H1 (cell line): ENCODE measurements at regions not wholly inside any gene's neighbourhood (a gene's known extent, or its start where the extent isn't known, plus 50 kb on each side); places are given as distances from the start of the nearest gene placed in this dataset.

Experiments
- CTCF ChIA-PET: fragments of 300-600 bp; sonication (Branson Sonifier 250); formaldehyde crosslinking; loops from one replicate; lab custom pipeline; 2021; ENCODE audit not compliant: partially characterized antibody; lab: Charles Lee
- POLR2A ChIA-PET: fragments of 300-600 bp; sonication (Branson Sonifier 250); formaldehyde crosslinking; loops from one replicate; lab custom pipeline; 2021; ENCODE audit warnings: inconsistent platforms; ENCODE audit not compliant: partially characterized antibody; lab: Charles Lee
- DNase-seq, 2 experiments: peaks; one replicate each; pipeline versions ENCODE4 v3.0.0 to v3.0.0-alpha.2; 2010 to 2022; ENCODE audit warnings: low spot score in 2 of 2, low read depth in 1 of 2, mixed read lengths in 1 of 2
- FAIRE-seq: peaks from 2 replicates; lab custom pipeline; 2011; peaks lifted over from hg19 to GRCh38; lab: Jason Lieb, UNC
- H2AFZ ChIP-seq: 2 replicates; pipeline ENCODE4 v1.8.1; 2012; ENCODE audit warnings: low read length, inconsistent platforms
- H2AK5ac ChIP-seq: 2 replicates; pipeline ENCODE4 v1.6.1; 2013; ENCODE audit warnings: low read depth, low read length
- H2BK120ac ChIP-seq: replicated peaks from 2 replicates; pipeline ENCODE3; 2013; ENCODE audit warnings: low read depth, low read length, inconsistent platforms
- H2BK12ac ChIP-seq: 2 replicates; pipeline ENCODE4 v1.6.1; 2013; ENCODE audit warnings: low read depth, low read length
- H2BK15ac ChIP-seq: 2 replicates; pipeline ENCODE4 v1.6.1; 2013; ENCODE audit warnings: low read length
- H2BK20ac ChIP-seq: 2 replicates; pipeline ENCODE4 v1.6.1; 2013; ENCODE audit warnings: low read length
- H2BK5ac ChIP-seq: 2 replicates; pipeline ENCODE4 v1.6.1; 2013; ENCODE audit warnings: low read depth, low read length
- H3K14ac ChIP-seq: 2 replicates; pipeline ENCODE4 v1.6.1; 2013; ENCODE audit warnings: inconsistent platforms; ENCODE audit not compliant: insufficient read length
- H3K18ac ChIP-seq: 2 replicates; pipeline ENCODE4 v1.6.1; 2013; ENCODE audit warnings: low read length; ENCODE audit errors: extremely low read depth
- H3K23ac ChIP-seq: 2 replicates; pipeline ENCODE4 v1.6.1; 2013; ENCODE audit warnings: inconsistent platforms; ENCODE audit not compliant: insufficient read length
- H3K23me2 ChIP-seq: 2 replicates; pipeline ENCODE4 v1.6.1; 2013; ENCODE audit warnings: low read depth, low read length
- H3K27ac ChIP-seq: 2 replicates; pipeline ENCODE4 v1.6.1; 2011; ENCODE audit warnings: low read depth, low read length, inconsistent platforms
- H3K27me3 ChIP-seq, 4 experiments: replicated peaks in 1 of 4; 1 replicate in 1 of 4; 2 replicates in 3 of 4; pipeline versions ENCODE4 v1.6.1 to v1.8.1; 2011 to 2013; ENCODE audit warnings: low read length in 3 of 4, mild to moderate bottlenecking in 3 of 4, inconsistent platforms in 2 of 4, mixed read lengths in 2 of 4, moderate library complexity in 1 of 4; ENCODE audit not compliant: control insufficient read depth in 3 of 4, insufficient read depth in 3 of 4; ENCODE audit errors: extremely low read depth in 1 of 4
- H3K36me3 ChIP-seq, 4 experiments: 2 replicates each; pipeline versions ENCODE4 v1.6.1 to v1.8.1; 2011 to 2013; ENCODE audit warnings: mild to moderate bottlenecking in 4 of 4, low read length in 3 of 4, moderate library complexity in 2 of 4, control low read depth in 1 of 4, inconsistent platforms in 1 of 4; ENCODE audit not compliant: insufficient read depth in 4 of 4, control insufficient read depth in 2 of 4
- H3K4ac ChIP-seq: replicated peaks from 2 replicates; pipeline ENCODE3; 2013; ENCODE audit warnings: low read length, low read depth, mixed read lengths, inconsistent platforms; ENCODE audit not compliant: insufficient read length
- H3K4me1 ChIP-seq, 4 experiments: replicated peaks in 1 of 4; 1 replicate in 1 of 4; 2 replicates in 3 of 4; pipeline versions ENCODE4 v1.6.1 to v1.8.1; 2011 to 2013; ENCODE audit warnings: low read length in 3 of 4, inconsistent platforms in 2 of 4, mixed read lengths in 1 of 4; ENCODE audit not compliant: insufficient read depth in 4 of 4, control insufficient read depth in 3 of 4
- H3K4me2 ChIP-seq, 2 experiments: 2 replicates each; pipeline versions ENCODE4 v1.6.1 to v1.8.1; 2011 to 2013; ENCODE audit warnings: low read depth in 2 of 2, low read length in 2 of 2, control low read depth in 1 of 2, inconsistent platforms in 1 of 2, mild to moderate bottlenecking in 1 of 2; ENCODE audit not compliant: insufficient read depth in 1 of 2
- H3K4me3 ChIP-seq, 4 experiments: fragments of 200-600, 300-600 bp in 1 of 4; sonication (generic), shearing (Covaris generic), sonication (Bioruptor Twin) in 1 of 4; 2 replicates each; pipeline versions ENCODE4 v1.5.1 to v1.8.1; 2011 to 2016; ENCODE audit warnings: low read length in 4 of 4, low read depth in 3 of 4, control low read depth in 2 of 4, inconsistent platforms in 2 of 4, mild to moderate bottlenecking in 2 of 4, mixed read lengths in 1 of 4, moderate library complexity in 1 of 4; ENCODE audit not compliant: insufficient read depth in 2 of 4; ENCODE audit errors: extremely low read depth in 1 of 4
- H3K56ac ChIP-seq: replicated peaks from 2 replicates; pipeline ENCODE3; 2013; ENCODE audit warnings: low read depth, mild to moderate bottlenecking, mixed read lengths, low read length, inconsistent platforms; ENCODE audit not compliant: insufficient read length
- H3K79me1 ChIP-seq: 2 replicates; pipeline ENCODE4 v1.6.1; 2013; ENCODE audit warnings: low read depth, low read length, control low read depth
- H3K79me2 ChIP-seq, 2 experiments: 2 replicates each; pipeline versions ENCODE4 v1.6.1 to v1.8.1; 2012 to 2013; ENCODE audit warnings: low read length in 2 of 2, mild to moderate bottlenecking in 2 of 2, inconsistent platforms in 1 of 2; ENCODE audit not compliant: insufficient read depth in 2 of 2, control insufficient read depth in 1 of 2
- H3K9ac ChIP-seq, 4 experiments: replicated peaks in 1 of 4; 1 replicate in 1 of 4; 2 replicates in 3 of 4; pipeline versions ENCODE4 v1.6.1 to v1.8.1; 2011 to 2013; ENCODE audit warnings: low read depth in 3 of 4, low read length in 3 of 4, control low read depth in 2 of 4, mild to moderate bottlenecking in 2 of 4, moderate library complexity in 2 of 4, inconsistent platforms in 1 of 4; ENCODE audit errors: extremely low read depth in 1 of 4
- H3K9me3 ChIP-seq, 2 experiments: 2 replicates each; pipeline versions ENCODE4 v1.6.1 to v1.8.1; 2012 to 2013; ENCODE audit warnings: mild to moderate bottlenecking in 2 of 2, moderate library complexity in 2 of 2, control low read depth in 1 of 2, inconsistent platforms in 1 of 2, low read depth in 1 of 2, low read length in 1 of 2, mixed read lengths in 1 of 2; ENCODE audit not compliant: insufficient read depth in 2 of 2
- H4K20me1 ChIP-seq, 2 experiments: replicated peaks in 1 of 2; 2 replicates each; pipeline versions ENCODE3 to v1.8.1; 2011 to 2013; ENCODE audit warnings: inconsistent platforms in 2 of 2, low read length in 2 of 2, mild to moderate bottlenecking in 1 of 2; ENCODE audit not compliant: insufficient read depth in 2 of 2, control insufficient read depth in 1 of 2
- H4K5ac ChIP-seq: 2 replicates; pipeline ENCODE4 v1.6.1; 2013; ENCODE audit warnings: low read length, low read depth, mixed read lengths, inconsistent platforms; ENCODE audit not compliant: insufficient read length
- H4K8ac ChIP-seq: 2 replicates; pipeline ENCODE4 v1.8.0; 2013; ENCODE audit warnings: mild to moderate bottlenecking, moderate library complexity, low read length, inconsistent platforms; ENCODE audit not compliant: insufficient read depth; ENCODE audit errors: extremely low read depth
- H4K91ac ChIP-seq: replicated peaks from 2 replicates; pipeline ENCODE3; 2013; ENCODE audit warnings: low read length, mixed read lengths, inconsistent platforms; ENCODE audit not compliant: insufficient read length
- CTCF ChIP-seq, 3 experiments: IDR thresholded peaks; 1 replicate in 2 of 3; 2 replicates in 1 of 3; pipeline versions ENCODE4 v1.5.1 to v1.6.1; 2011; ENCODE audit warnings: low read length in 3 of 3, mild to moderate bottlenecking in 3 of 3, inconsistent platforms in 2 of 3, low read depth in 1 of 3, moderate library complexity in 1 of 3; ENCODE audit not compliant: insufficient read depth in 1 of 3; ENCODE audit errors: control extremely low read depth in 1 of 3
- RAD21 ChIP-seq, 2 experiments: IDR thresholded peaks in 1 of 2; conservative IDR thresholded peaks in 1 of 2; 2 replicates each; pipeline ENCODE4 v1.6.1; 2011; ENCODE audit warnings: low read depth in 2 of 2, low read length in 2 of 2, improper control_type of control experiment in 1 of 2, inconsistent platforms in 1 of 2, mild to moderate bottlenecking in 1 of 2, moderate library complexity in 1 of 2
- SP1 ChIP-seq: IDR thresholded peaks from 2 replicates; pipeline ENCODE4 v1.6.1; 2011; ENCODE audit warnings: low read depth, low read length
- SRF ChIP-seq: IDR thresholded peaks from 2 replicates; pipeline ENCODE4 v1.6.1; 2011; ENCODE audit warnings: mild to moderate bottlenecking, low read depth, low read length, moderate library complexity
- TAF1 ChIP-seq: IDR thresholded peaks from 2 replicates; pipeline ENCODE4 v1.6.1; 2011; ENCODE audit warnings: mild to moderate bottlenecking, low read depth, low read length
- YY1 ChIP-seq: IDR thresholded peaks from 2 replicates; pipeline ENCODE4 v1.6.1; 2011; ENCODE audit warnings: low read depth, mild to moderate bottlenecking, low read length
- ZNF274 ChIP-seq: IDR thresholded peaks from 2 replicates; pipeline ENCODE4 v1.7.0; 2012; ENCODE audit warnings: low read length, borderline replicate concordance; ENCODE audit errors: extremely low read depth
- WGBS, 2 experiments: shearing (Covaris generic) in 1 of 2; methylation state at CpG; one replicate each; pipeline versions ENCODE4 v1.1.6 to v1.1.7; 2013 to 2015; ENCODE audit warnings: low lambda C conversion rate in 2 of 2, mixed read lengths in 2 of 2, inconsistent platforms in 1 of 2, low coverage in 1 of 2, missing lambda C conversion rate in 1 of 2; ENCODE audit not compliant: insufficient replicate concordance in 2 of 2, insufficient coverage in 1 of 2, insufficient read length in 1 of 2; ENCODE audit errors: extremely low coverage in 1 of 2, missing lambda C conversion rate in 1 of 2; 5-methylcytosine and 5-hydroxymethylcytosine counted together

- Histone ChIP-seq H3K27me3 (no peaks in the 10 kb centered on the region), H2BK20ac (no peak overlapping the region), H3K9me3 (no peaks in the 10 kb centered on the region), H2BK12ac (no peak overlapping the region), H3K4me1 (no peaks in the 10 kb centered on the region), H3K56ac (no peak overlapping the region), H2BK5ac (no peak overlapping the region), H3K27ac (no peak overlapping the region), H3K4me2 (no peak overlapping the region), H2BK120ac (no peak overlapping the region), H3K9ac (no peak overlapping the region), H3K23ac (no peak overlapping the region), H4K5ac (no peak overlapping the region), H2AK5ac (no peak overlapping the region), H4K91ac (no peak overlapping the region), H3K23me2 (no peaks in the 10 kb centered on the region; the same call in 1 of the 2 replicates), H3K79me1 (no peaks in the 10 kb centered on the region), H3K4ac (no peak overlapping the region), H3K36me3 (no peaks in the 10 kb centered on the region), H3K4me3 (no peak overlapping the region), H3K18ac (no peak overlapping the region), H4K8ac (no peak overlapping the region), H3K79me2 (no peaks in the 10 kb centered on the region), H4K20me1 (no peaks in the 10 kb centered on the region), H2AFZ (no peak overlapping the region), H2BK15ac (no peak overlapping the region), H3K14ac (no peak overlapping the region)
- WGBS, 2 experiments = 88% methylated on average over 6 of the region's 6 CpGs; no CpG with 5 or more reads in 1 of the 2 experiments
- POLR2A ChIA-PET = no interaction called here
- FAIRE-seq (no peak), DNase-seq (no peak)
- TF ChIP-seq RAD21 (IDR thresholded peaks at IDR 0.05 in 1 of 2, conservative IDR thresholded peaks at IDR 0.05 in 1 of 2; ENCODE audit: low read depth in 2 of 2, low read length in 2 of 2) (peak; percentile 13 to 51; a peak in 3 of 4 replicates), YY1 (no peak), CTCF (IDR thresholded peaks at IDR 0.05; ENCODE audit: control extremely low read depth in 1 of 3, insufficient read depth in 1 of 3, low read depth in 1 of 3, low read length in 3 of 3) (peak; percentile 13 to 29 (median 19); a peak in 2 of 4 replicates), SP1 (no peak), ZNF274 (no peak), TAF1 (no peak), SRF (no peak)
- CTCF ChIA-PET = interaction anchor here (0.8 to 3.1 kb wide), 14 partner anchors 16 to 599 kb away, joined by 3 to 19 read pairs (median 4); no protein-coding TSS in a partner anchor
Measured at GRCh38 chr4:138689593-138689992, 326.0 kb upstream of the NOCT start.
